ENCODE measurements at regions not wholly inside any gene's neighbourhood (a gene's known extent, or its start where the extent isn't known, plus 50 kb on each side); places are given as distances from the start of the nearest gene placed in this dataset.

DNA sequence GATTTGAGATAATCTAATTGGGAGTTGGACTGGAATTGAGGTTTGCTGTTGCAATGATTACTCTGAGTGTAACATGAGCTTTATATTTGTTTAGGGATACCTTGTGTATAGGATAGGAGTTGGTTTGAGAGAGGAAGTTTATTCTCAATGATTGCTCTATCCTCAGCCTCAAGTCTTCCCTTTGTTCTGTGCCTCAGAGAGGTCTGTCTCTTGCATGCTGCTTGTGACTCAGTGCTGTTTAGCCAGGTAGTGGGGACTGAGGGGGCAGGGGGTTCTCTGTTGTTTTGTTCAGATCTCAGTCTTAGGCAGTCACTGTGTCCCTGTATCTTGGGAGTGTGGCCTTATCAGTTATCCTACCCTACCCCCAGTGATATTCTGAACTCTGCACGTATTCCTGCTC lies 192.1 kb downstream of the SPATA31D1 start:
- Histone ChIP-seq H3K4me3 (no peak overlapping the region), H3K9ac (ENCODE audit: insufficient read depth in 1 of 2, low read length in 2 of 2) (no peak overlapping the region), H3K27me3 (ENCODE audit: control insufficient read depth in 3 of 3, insufficient read depth in 3 of 3, low read length in 2 of 3) (no peaks in the 10 kb centered on the region), H3K9me3 (ENCODE audit: control insufficient read depth in 4 of 4, insufficient read depth in 3 of 4, low read length in 3 of 4) (no peaks in the 10 kb centered on the region), H3K27ac (ENCODE audit: low read depth in 1 of 2, low read length in 1 of 2) (no peak overlapping the region), H3K4me1 (ENCODE audit: control insufficient read depth in 5 of 5, insufficient read depth in 5 of 5, low read length in 5 of 5) (no peaks in the 10 kb centered on the region), H3K36me3 (ENCODE audit: control insufficient read depth in 4 of 4, insufficient read depth in 4 of 4, low read length in 4 of 4) (no peaks in the 10 kb centered on the region)
- 95 to 96% methylated on average over 1 of the region's 1 CpG for WGBS, 2 donors
- TF ChIP-seq, protein P1, sequence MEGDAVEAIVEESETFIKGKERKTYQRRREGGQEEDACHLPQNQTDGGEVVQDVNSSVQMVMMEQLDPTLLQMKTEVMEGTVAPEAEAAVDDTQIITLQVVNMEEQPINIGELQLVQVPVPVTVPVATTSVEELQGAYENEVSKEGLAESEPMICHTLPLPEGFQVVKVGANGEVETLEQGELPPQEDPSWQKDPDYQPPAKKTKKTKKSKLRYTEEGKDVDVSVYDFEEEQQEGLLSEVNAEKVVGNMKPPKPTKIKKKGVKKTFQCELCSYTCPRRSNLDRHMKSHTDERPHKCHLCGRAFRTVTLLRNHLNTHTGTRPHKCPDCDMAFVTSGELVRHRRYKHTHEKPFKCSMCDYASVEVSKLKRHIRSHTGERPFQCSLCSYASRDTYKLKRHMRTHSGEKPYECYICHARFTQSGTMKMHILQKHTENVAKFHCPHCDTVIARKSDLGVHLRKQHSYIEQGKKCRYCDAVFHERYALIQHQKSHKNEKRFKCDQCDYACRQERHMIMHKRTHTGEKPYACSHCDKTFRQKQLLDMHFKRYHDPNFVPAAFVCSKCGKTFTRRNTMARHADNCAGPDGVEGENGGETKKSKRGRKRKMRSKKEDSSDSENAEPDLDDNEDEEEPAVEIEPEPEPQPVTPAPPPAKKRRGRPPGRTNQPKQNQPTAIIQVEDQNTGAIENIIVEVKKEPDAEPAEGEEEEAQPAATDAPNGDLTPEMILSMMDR (IDR thresholded peaks at IDR 0.05; ENCODE audit: control extremely low read depth, extremely low read depth) = no peak
- DNase-seq = no peak
- no peak for ATAC-seq (ENCODE audit: insufficient read depth, low FRiP score)

DNA sequence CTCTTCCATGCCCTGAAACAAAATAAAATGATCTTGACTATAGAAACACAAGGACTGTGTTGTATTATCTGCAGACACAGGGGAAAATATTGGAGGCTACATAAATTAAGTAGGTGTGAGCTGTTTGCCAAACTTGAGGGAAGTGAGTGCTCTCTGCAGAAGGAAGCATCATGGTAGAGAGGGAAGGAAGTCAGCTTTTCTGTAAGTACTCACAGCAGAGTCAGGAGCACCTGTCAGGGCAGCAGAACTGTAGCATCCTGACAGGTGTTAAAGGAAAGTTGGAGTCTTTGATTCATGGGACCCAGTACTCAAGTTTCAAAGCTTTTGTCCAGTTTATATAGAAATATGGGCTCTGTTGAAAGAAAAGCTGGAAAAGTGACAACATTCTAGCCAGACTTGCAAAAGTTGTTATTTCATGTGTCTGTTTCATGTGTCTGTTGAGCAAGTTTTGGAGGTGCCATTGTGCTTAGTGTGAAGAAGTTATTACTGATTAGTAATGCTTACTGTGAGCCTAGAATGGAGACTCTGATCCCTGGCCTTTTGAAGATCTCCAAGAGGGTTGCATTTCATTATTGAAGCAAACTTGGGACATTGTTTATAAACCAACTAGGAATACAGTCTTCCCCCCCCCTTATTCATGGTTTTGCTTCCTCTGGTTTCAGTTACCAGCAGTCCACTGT lies 194.7 kb downstream of the SPATA31D1 start:
- ATAC-seq (ENCODE audit: insufficient read depth, low FRiP score) (no peak), DNase-seq (no peak)
- TF ChIP-seq, protein P1 (IDR thresholded peaks at IDR 0.05; ENCODE audit: control extremely low read depth, extremely low read depth) = no peak
- no peaks in the 10 kb centered on the region for H3K4me1 ChIP-seq (ENCODE audit: control insufficient read depth in 5 of 5, insufficient read depth in 5 of 5, low read length in 5 of 5)
- H3K9ac ChIP-seq (ENCODE audit: insufficient read depth in 1 of 2, low read length in 2 of 2) = no peak overlapping the region
- H3K9me3 ChIP-seq (ENCODE audit: control insufficient read depth in 4 of 4, insufficient read depth in 3 of 4, low read length in 3 of 4) = no peaks in the 10 kb centered on the region
- no peak overlapping the region for H3K4me3 ChIP-seq
- no peak overlapping the region for H3K27ac ChIP-seq (ENCODE audit: low read depth in 1 of 2, low read length in 1 of 2)
- H3K36me3 ChIP-seq (ENCODE audit: control insufficient read depth in 4 of 4, insufficient read depth in 4 of 4, low read length in 4 of 4) = no peaks in the 10 kb centered on the region
- H3K27me3 ChIP-seq (ENCODE audit: control insufficient read depth in 3 of 3, insufficient read depth in 3 of 3, low read length in 2 of 3) = no peaks in the 10 kb centered on the region

DNA sequence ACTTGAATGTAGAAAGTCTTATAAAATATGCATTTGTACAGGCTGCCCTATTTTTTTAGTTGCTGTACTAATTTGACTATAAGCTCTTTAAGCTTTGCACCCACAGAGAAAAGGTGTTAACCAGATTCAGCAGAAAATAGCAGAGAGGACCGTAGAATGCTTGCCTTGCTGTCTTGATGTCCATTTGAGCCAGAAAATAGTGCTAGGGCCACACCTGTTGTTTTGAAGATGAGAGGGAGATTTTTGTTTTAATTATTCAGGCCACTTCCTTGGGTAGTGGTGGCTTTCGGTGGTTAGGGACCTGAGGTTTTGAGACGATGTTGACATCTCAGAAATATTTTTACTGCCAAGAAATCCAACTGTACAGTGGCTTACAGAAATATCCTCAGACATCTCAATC lies 196.0 kb downstream of the SPATA31D1 start:
- Histone ChIP-seq H3K4me1 (ENCODE audit: control insufficient read depth in 5 of 5, insufficient read depth in 5 of 5, low read length in 5 of 5) (no peaks in the 10 kb centered on the region), H3K4me3 (no peak overlapping the region), H3K27ac (ENCODE audit: low read depth in 1 of 2, low read length in 1 of 2) (no peak overlapping the region), H3K27me3 (ENCODE audit: control insufficient read depth in 3 of 3, insufficient read depth in 3 of 3, low read length in 2 of 3) (no peaks in the 10 kb centered on the region), H3K9ac (ENCODE audit: insufficient read depth in 1 of 2, low read length in 2 of 2) (no peak overlapping the region), H3K36me3 (ENCODE audit: control insufficient read depth in 4 of 4, insufficient read depth in 4 of 4, low read length in 4 of 4) (no peaks in the 10 kb centered on the region), H3K9me3 (ENCODE audit: control insufficient read depth in 4 of 4, insufficient read depth in 3 of 4, low read length in 3 of 4) (no peaks in the 10 kb centered on the region)
- TF ChIP-seq, protein P1 (IDR thresholded peaks at IDR 0.05; ENCODE audit: control extremely low read depth, extremely low read depth) = no peak
- WGBS, 2 donors = 55 to 80% methylated on average over 3 of the region's 3 CpGs
- ATAC-seq (ENCODE audit: insufficient read depth, low FRiP score) (no peak), DNase-seq (no peak)

DNA sequence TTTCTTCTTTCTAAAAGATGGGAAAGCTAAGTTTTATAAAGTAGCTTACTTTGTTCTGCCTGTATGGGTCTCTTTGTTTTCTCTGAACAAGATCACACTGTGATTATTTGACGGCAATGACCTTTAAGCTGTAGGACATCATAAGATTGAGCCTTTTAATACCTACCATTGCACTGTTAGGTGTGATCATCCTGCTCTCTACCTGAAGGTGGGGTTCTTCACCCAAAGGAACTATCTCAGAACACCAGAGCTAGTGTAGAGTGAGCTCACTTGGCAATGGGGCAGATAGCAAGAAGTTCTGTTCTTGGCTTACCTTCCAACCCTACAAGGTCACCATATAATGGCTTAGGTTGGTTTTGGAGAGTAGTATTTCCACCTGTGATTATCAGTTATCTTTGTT lies 200.2 kb downstream of the SPATA31D1 start:
- 93 to 98% methylated on average over 1 of the region's 1 CpG for WGBS, 2 donors
- TF ChIP-seq, protein P1 (IDR thresholded peaks at IDR 0.05; ENCODE audit: control extremely low read depth, extremely low read depth) = no peak
- H3K9me3 ChIP-seq (ENCODE audit: control insufficient read depth in 4 of 4, insufficient read depth in 3 of 4, low read length in 3 of 4) = peaks cover 0 to under 1% (median 0%) of the 10 kb centered on the region in 4 donors
- H3K27me3 ChIP-seq (ENCODE audit: control insufficient read depth in 3 of 3, insufficient read depth in 3 of 3, low read length in 2 of 3) = no peaks in the 10 kb centered on the region
- H3K36me3 ChIP-seq (ENCODE audit: control insufficient read depth in 4 of 4, insufficient read depth in 4 of 4, low read length in 4 of 4) = no peaks in the 10 kb centered on the region
- DNase-seq = no peak
- no peak overlapping the region for H3K27ac ChIP-seq (ENCODE audit: low read depth in 1 of 2, low read length in 1 of 2)
- no peak overlapping the region for H3K9ac ChIP-seq (ENCODE audit: insufficient read depth in 1 of 2, low read length in 2 of 2)
- H3K4me1 ChIP-seq (ENCODE audit: control insufficient read depth in 5 of 5, insufficient read depth in 5 of 5, low read length in 5 of 5) = no peaks in the 10 kb centered on the region
- H3K4me3 ChIP-seq = no peak overlapping the region
- ATAC-seq (ENCODE audit: insufficient read depth, low FRiP score) = no peak

All from lung (tissue), 11 donors.